Activated T-cell treated with anti-CD3 and anti-CD28 coated beads, Interleukin-2, amount 50 U/mL, for 72 hours (primary cell): ENCODE measurements at regions not wholly inside any gene's neighbourhood (a gene's known extent, or its start where the extent isn't known, plus 50 kb on each side); places are given as distances from the start of the nearest gene placed in this dataset.

Experiments used
- ATAC-seq, 2 donors: fragments of 150-1000 bp; cut with Tn5 transposase; replicated peaks in 1 of 2; 2 replicates each; pipeline ENCODE4 v1.10.0; 2021; ENCODE audit warnings: moderate library complexity in 2 of 2, mild to moderate bottlenecking in 1 of 2
- DNase-seq, 2 donors: peaks; one replicate each; pipeline ENCODE4 v3.0.0; 2021 to 2022; ENCODE audit warnings: mixed read lengths in 1 of 2
- H3K27ac Mint-ChIP-seq: one replicate; pipeline ENCODE4 v1.8.0; 2022; ENCODE audit warnings: mild to moderate bottlenecking, moderate library complexity, mixed read lengths
- H3K27me3 Mint-ChIP-seq: one replicate; pipeline ENCODE4 v1.8.0; 2022; ENCODE audit warnings: low read depth, mixed read lengths
- H3K36me3 Mint-ChIP-seq, 2 donors: one replicate each; pipeline ENCODE4 v1.8.0; 2022; ENCODE audit warnings: mixed read lengths in 2 of 2, mild to moderate bottlenecking in 1 of 2; ENCODE audit not compliant: insufficient read depth in 2 of 2
- H3K4me1 Mint-ChIP-seq: one replicate; pipeline ENCODE4 v1.8.0; 2022; ENCODE audit warnings: low read depth, mixed read lengths
- H3K4me3 Mint-ChIP-seq, 2 donors: one replicate each; pipeline ENCODE4 v1.8.0; 2022; ENCODE audit warnings: mild to moderate bottlenecking in 2 of 2, mixed read lengths in 2 of 2, moderate library complexity in 2 of 2
- H3K9me3 Mint-ChIP-seq, 2 donors: one replicate each; pipeline ENCODE4 v1.8.0; 2022; ENCODE audit warnings: mixed read lengths in 2 of 2

- H3K4me1 Mint-ChIP-seq: no peaks in the 10 kb centered on the region
- H3K27me3 Mint-ChIP-seq: no peaks in the 10 kb centered on the region
- no peak for ATAC-seq
- DNase-seq: no peak
- H3K9me3 Mint-ChIP-seq: peaks cover 0 to 1% of the 10 kb centered on the region in 2 donors
- no peak overlapping the region for H3K4me3 Mint-ChIP-seq
- no peak overlapping the region for H3K27ac Mint-ChIP-seq
- no peaks in the 10 kb centered on the region for H3K36me3 Mint-ChIP-seq
Observed at GRCh38 chr9:85199866-85200495, 530.5 kb downstream of the NTRK2 start.

- Mint-ChIP-seq H3K27ac (no peak overlapping the region), H3K36me3 (no peaks in the 10 kb centered on the region), H3K9me3 (peaks cover 0 to 4% of the 10 kb centered on the region in 2 donors), H3K4me3 (no peak overlapping the region), H3K4me1 (no peaks in the 10 kb centered on the region), H3K27me3 (no peaks in the 10 kb centered on the region)
- DNase-seq: no peak
- no peak for ATAC-seq
Observed at GRCh38 chr9:85192750-85193149, 523.2 kb downstream of the NTRK2 start.

GRCh38 chr9:85186218-85186585 lies 516.7 kb downstream of the NTRK2 start:
- DNase-seq (no peak), ATAC-seq (no peak)
- H3K27me3 Mint-ChIP-seq: no peaks in the 10 kb centered on the region
- no peaks in the 10 kb centered on the region for H3K9me3 Mint-ChIP-seq
- no peak overlapping the region for H3K27ac Mint-ChIP-seq
- no peaks in the 10 kb centered on the region for H3K36me3 Mint-ChIP-seq
- no peak overlapping the region for H3K4me3 Mint-ChIP-seq
- H3K4me1 Mint-ChIP-seq: no peaks in the 10 kb centered on the region

- no peak for DNase-seq
- Mint-ChIP-seq H3K36me3 (no peaks in the 10 kb centered on the region), H3K27ac (no peak overlapping the region), H3K4me3 (no peak overlapping the region), H3K4me1 (no peaks in the 10 kb centered on the region), H3K27me3 (no peaks in the 10 kb centered on the region), H3K9me3 (no peaks in the 10 kb centered on the region)
- no peak for ATAC-seq
Observed at GRCh38 chr9:85185486-85186217, 516.1 kb downstream of the NTRK2 start.

- no peaks in the 10 kb centered on the region for H3K36me3 Mint-ChIP-seq
- no peaks in the 10 kb centered on the region for H3K27me3 Mint-ChIP-seq
Observed at GRCh38 chr9:85182383-85182782, 512.9 kb downstream of the NTRK2 start.

DNA sequence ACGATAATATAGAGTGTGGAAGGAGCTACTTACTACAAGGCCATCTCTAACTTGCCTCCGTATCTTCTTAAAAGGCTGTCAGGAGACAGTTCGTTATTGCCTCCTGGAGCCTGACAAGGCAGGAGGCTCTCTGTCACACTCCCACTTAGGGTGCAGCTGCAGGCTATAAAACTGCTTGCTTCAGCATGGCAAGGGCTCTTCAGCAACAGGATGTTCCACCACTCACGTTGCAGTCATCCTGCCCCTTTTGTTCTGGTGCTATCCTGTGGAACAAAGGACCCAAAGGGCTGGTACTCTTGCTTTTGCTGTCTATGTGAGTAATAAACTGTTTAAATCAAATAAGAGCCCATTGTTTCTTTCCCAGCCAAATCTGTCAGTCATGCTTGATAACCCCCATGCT lies 508.9 kb downstream of the NTRK2 start:
- H3K4me3 Mint-ChIP-seq: no peak overlapping the region
- no peaks in the 10 kb centered on the region for H3K4me1 Mint-ChIP-seq
- no peak overlapping the region for H3K27ac Mint-ChIP-seq
- no peak for DNase-seq
- no peak for ATAC-seq
- no peaks in the 10 kb centered on the region for H3K9me3 Mint-ChIP-seq
- H3K27me3 Mint-ChIP-seq: no peaks in the 10 kb centered on the region
- H3K36me3 Mint-ChIP-seq: no peaks in the 10 kb centered on the region

More at GRCh38 chr9:85182383-85182782, 512.9 kb downstream of the NTRK2 start:
- Mint-ChIP-seq H3K9me3 (no peaks in the 10 kb centered on the region), H3K4me3 (no peak overlapping the region), H3K4me1 (no peaks in the 10 kb centered on the region), H3K27ac (no peak overlapping the region)
- no peak for DNase-seq
- no peak for ATAC-seq

- Mint-ChIP-seq H3K4me3 (no peak overlapping the region), H3K36me3 (no peaks in the 10 kb centered on the region), H3K9me3 (peaks cover 2 to 5% of the 10 kb centered on the region in 2 donors), H3K4me1 (no peaks in the 10 kb centered on the region), H3K27ac (no peak overlapping the region), H3K27me3 (no peaks in the 10 kb centered on the region)
- DNase-seq: no peak
- no peak for ATAC-seq
Observed at GRCh38 chr9:85173967-85174366, 504.4 kb downstream of the NTRK2 start.

DNA sequence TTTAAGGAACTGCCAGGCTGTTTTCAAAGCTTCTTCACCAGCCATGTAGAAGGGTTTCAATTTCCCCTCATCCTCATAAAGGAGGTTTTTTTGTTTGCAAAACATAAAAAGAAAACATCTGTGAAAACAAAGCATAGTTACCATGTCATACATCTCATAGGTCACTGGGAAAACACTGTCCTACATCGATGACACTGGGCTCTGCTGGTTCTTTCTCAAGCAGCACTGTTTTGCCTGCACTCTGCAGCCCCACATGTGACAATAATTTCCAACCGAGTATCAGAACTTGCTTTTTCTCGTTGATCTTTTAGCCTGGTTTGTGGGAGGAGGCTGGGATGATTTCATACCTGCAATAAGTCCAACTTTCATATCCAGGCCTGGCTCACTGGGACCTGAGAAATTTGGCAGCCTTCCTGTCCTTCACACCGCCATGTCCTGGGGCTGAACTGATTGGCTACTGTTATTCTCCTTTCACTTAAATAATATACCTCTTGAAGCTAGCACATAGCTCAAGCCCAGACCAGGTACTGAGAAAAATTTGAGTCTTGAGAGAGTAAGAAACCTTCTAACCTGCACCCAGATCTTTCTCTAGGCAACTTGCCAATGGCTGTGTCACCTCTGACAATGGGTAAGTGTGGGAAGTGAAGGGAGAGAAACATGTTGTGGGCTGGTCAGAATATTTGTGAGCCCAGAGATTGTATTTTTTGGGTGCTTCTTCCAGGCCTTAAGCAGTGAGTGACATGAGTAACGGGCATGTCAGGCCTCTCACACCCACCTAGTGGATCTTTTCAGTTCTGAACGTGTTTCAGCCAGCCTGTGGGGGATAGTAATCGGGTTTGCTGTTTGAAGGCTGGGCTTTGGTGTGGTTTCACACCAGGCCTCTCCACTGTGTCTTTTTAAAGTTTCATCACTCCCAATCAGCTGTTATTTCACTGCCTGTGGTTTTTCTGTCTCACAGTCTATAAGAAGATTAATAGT lies 502.8 kb downstream of the NTRK2 start:
- Mint-ChIP-seq H3K27ac (no peak overlapping the region), H3K9me3 (peaks cover 3 to 5% of the 10 kb centered on the region in 2 donors), H3K36me3 (no peaks in the 10 kb centered on the region), H3K4me3 (no peak overlapping the region), H3K27me3 (no peaks in the 10 kb centered on the region), H3K4me1 (no peaks in the 10 kb centered on the region)
- ATAC-seq (no peak), DNase-seq (no peak)

DNA sequence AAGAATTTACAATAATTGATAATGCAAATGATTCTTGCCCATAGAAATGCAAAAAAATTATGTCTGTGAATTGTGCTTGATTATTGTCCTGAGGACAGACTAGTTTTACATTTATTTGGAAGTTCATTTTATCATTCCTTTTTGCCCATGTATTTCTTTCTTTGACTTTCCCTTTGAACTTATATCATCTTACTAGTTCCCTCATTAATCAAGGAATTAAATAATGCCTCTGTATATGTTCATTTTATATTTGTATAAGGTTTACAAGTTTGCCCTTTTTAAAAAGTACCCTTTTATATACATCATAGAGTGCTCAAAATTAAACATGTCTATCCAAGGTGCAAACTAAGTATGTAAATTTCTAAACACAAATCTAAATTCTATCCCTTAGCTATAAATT lies 501.6 kb downstream of the NTRK2 start:
- no peaks in the 10 kb centered on the region for H3K36me3 Mint-ChIP-seq
- no peak overlapping the region for H3K27ac Mint-ChIP-seq
- no peaks in the 10 kb centered on the region for H3K27me3 Mint-ChIP-seq
- no peak overlapping the region for H3K4me3 Mint-ChIP-seq
- ATAC-seq (no peak), DNase-seq (no peak)
- no peaks in the 10 kb centered on the region for H3K4me1 Mint-ChIP-seq
- H3K9me3 Mint-ChIP-seq: peaks cover 3 to 5% of the 10 kb centered on the region in 2 donors

DNA sequence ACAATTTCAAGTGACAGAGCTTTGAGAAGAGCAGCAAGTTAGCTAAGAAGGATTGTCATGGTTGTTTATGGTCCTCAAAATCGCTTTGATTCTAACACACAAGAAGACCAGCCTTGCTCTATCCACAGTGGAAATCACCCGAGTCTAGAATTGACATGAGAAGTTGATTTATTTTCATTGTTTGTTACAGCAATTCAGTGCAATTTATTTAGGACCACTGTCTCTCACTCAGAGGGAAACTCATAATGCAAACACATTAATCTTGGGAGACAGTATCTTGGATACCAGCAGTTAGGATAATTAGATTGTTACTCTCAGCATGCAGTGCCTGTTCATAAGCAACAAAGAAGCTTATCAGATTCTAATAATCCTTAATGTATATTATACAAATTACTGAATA lies 498.9 kb downstream of the NTRK2 start:
- H3K9me3 Mint-ChIP-seq: peaks cover 3 to 5% of the 10 kb centered on the region in 2 donors
- no peak for DNase-seq
- no peak overlapping the region for H3K27ac Mint-ChIP-seq
- no peaks in the 10 kb centered on the region for H3K27me3 Mint-ChIP-seq
- no peak for ATAC-seq
- no peaks in the 10 kb centered on the region for H3K36me3 Mint-ChIP-seq
- H3K4me1 Mint-ChIP-seq: no peaks in the 10 kb centered on the region
- H3K4me3 Mint-ChIP-seq: no peak overlapping the region

- H3K4me1 Mint-ChIP-seq: no peaks in the 10 kb centered on the region
- no peaks in the 10 kb centered on the region for H3K36me3 Mint-ChIP-seq
- H3K4me3 Mint-ChIP-seq: no peak overlapping the region
- no peak for DNase-seq
- peaks cover 3 to 5% of the 10 kb centered on the region in 2 donors for H3K9me3 Mint-ChIP-seq
- H3K27ac Mint-ChIP-seq: no peak overlapping the region
- H3K27me3 Mint-ChIP-seq: no peaks in the 10 kb centered on the region
- ATAC-seq: no peak
Observed at GRCh38 chr9:85167146-85167545, 497.6 kb downstream of the NTRK2 start.

- no peak overlapping the region for H3K4me3 Mint-ChIP-seq
- no peak for DNase-seq
- H3K36me3 Mint-ChIP-seq: no peaks in the 10 kb centered on the region
- H3K27me3 Mint-ChIP-seq: peaks cover 5% of the 10 kb centered on the region
- no peak overlapping the region for H3K27ac Mint-ChIP-seq
- H3K4me1 Mint-ChIP-seq: no peaks in the 10 kb centered on the region
- peaks cover 0 to 3% of the 10 kb centered on the region in 2 donors for H3K9me3 Mint-ChIP-seq
- no peak for ATAC-seq
Observed at GRCh38 chr9:85163825-85164224, 494.3 kb downstream of the NTRK2 start.

DNA sequence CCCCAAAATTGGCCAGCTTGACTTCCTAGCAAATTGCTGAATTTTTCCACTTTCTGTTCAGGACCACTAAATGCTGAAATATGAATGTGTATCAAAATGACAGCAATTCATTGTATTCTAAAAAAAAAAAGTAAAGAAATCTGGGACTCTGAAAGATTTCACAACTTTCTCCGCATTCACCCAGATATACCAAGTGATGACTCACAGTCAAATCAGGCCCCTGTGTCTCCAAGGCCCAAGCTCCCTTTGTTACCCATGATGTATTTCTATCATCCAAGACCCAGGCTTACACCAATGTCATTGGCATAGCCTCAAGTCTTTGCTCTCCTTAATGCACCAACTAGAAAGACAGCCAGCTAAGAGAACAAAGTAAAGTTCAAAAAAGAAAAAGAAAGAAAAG lies 493.9 kb downstream of the NTRK2 start:
- H3K4me3 Mint-ChIP-seq: no peak overlapping the region
- ATAC-seq (no peak), DNase-seq (no peak)
- H3K4me1 Mint-ChIP-seq: no peaks in the 10 kb centered on the region
- no peak overlapping the region for H3K27ac Mint-ChIP-seq
- peaks cover 5% of the 10 kb centered on the region for H3K27me3 Mint-ChIP-seq
- no peaks in the 10 kb centered on the region for H3K36me3 Mint-ChIP-seq
- H3K9me3 Mint-ChIP-seq: peaks cover 0 to 3% of the 10 kb centered on the region in 2 donors
